ENCODE measurements at regions not wholly inside any gene's neighbourhood (a gene's known extent, or its start where the extent isn't known, plus 50 kb on each side); places are given as distances from the start of the nearest gene placed in this dataset.

GRCh38 chr9:93826209-93826608 lies 128.9 kb downstream of the BARX1 start:
- Histone ChIP-seq H3K4me2 (ENCODE audit: insufficient read depth in 1 of 2, low read depth in 2 of 2, low read length in 2 of 2) (peak overlapping the region; percentile 30 to 66; a peak in 2 of 4 replicates), H4K20me1 (replicated peaks in 1 of 2; ENCODE audit: control insufficient read depth in 1 of 2, insufficient read depth in 2 of 2, low read length in 2 of 2) (no peaks in the 10 kb centered on the region), H2BK20ac (ENCODE audit: low read length) (no peak overlapping the region), H3K79me1 (ENCODE audit: low read depth, low read length) (no peaks in the 10 kb centered on the region), H3K79me2 (ENCODE audit: control insufficient read depth in 1 of 2, insufficient read depth in 2 of 2, low read length in 2 of 2) (no peaks in the 10 kb centered on the region), H3K4ac (replicated peaks; ENCODE audit: insufficient read length, low read depth, low read length) (no peak overlapping the region), H2BK15ac (ENCODE audit: low read length) (no peak overlapping the region), H4K8ac (ENCODE audit: extremely low read depth, insufficient read depth, low read length) (no peak overlapping the region), H3K4me3 (ENCODE audit: extremely low read depth in 1 of 4, insufficient read depth in 2 of 4, low read depth in 3 of 4, low read length in 4 of 4) (peak overlapping the region in 1 of 4 experiments; percentile 55; a peak in 2 of 8 replicates), H3K27ac (ENCODE audit: low read depth, low read length) (no peak overlapping the region), H4K91ac (replicated peaks; ENCODE audit: insufficient read length, low read length) (no peak overlapping the region), H3K27me3 (replicated peaks in 1 of 4; ENCODE audit: control insufficient read depth in 3 of 4, extremely low read depth in 1 of 4, insufficient read depth in 3 of 4, low read length in 3 of 4) (peaks cover 0 to 9% (median 5%) of the 10 kb centered on the region in 4 experiments; a peak in 3 of 7 replicates), H4K5ac (ENCODE audit: insufficient read length, low read depth, low read length) (no peak overlapping the region), H3K23me2 (ENCODE audit: low read depth, low read length) (peaks cover 2% of the 10 kb centered on the region; the same call in 1 of the 2 replicates), H2BK12ac (ENCODE audit: low read depth, low read length) (no peak overlapping the region), H2AK5ac (ENCODE audit: low read depth, low read length) (no peak overlapping the region), H2AFZ (ENCODE audit: low read length) (no peak overlapping the region), H3K9ac (replicated peaks in 1 of 4; ENCODE audit: extremely low read depth in 1 of 4, low read depth in 3 of 4, low read length in 3 of 4) (no peak overlapping the region), H2BK120ac (replicated peaks; ENCODE audit: low read depth, low read length) (no peak overlapping the region), H3K23ac (ENCODE audit: insufficient read length) (no peak overlapping the region), H3K56ac (replicated peaks; ENCODE audit: insufficient read length, low read depth, low read length) (no peak overlapping the region), H3K9me3 (ENCODE audit: insufficient read depth in 2 of 2, low read depth in 1 of 2, low read length in 1 of 2) (no peaks in the 10 kb centered on the region; a peak in 1 of 4 replicates), H3K36me3 (ENCODE audit: control insufficient read depth in 2 of 4, insufficient read depth in 4 of 4, low read length in 3 of 4) (no peaks in the 10 kb centered on the region), H3K14ac (ENCODE audit: insufficient read length) (no peak overlapping the region), H3K18ac (ENCODE audit: extremely low read depth, low read length) (no peak overlapping the region), H3K4me1 (replicated peaks in 1 of 4; ENCODE audit: control insufficient read depth in 3 of 4, insufficient read depth in 4 of 4, low read length in 3 of 4) (peaks cover 4 to 15% (median 11%) of the 10 kb centered on the region in 4 experiments; a peak in 6 of 7 replicates), H2BK5ac (ENCODE audit: low read depth, low read length) (no peak overlapping the region)
- no peak for FAIRE-seq
- ChIA-PET POLR2A (ENCODE audit: partially characterized antibody) (interaction anchor here (0.6 kb wide), 1 partner anchor 71 kb away, joined by 3 read pairs; no protein-coding TSS in a partner anchor), CTCF (ENCODE audit: partially characterized antibody) (interaction anchor here (0.9 to 6.9 kb wide), 19 partner anchors 14 to 176 kb away, joined by 3 to 105 read pairs (median 4); no protein-coding TSS in a partner anchor)
- DNase-seq (ENCODE audit: low read depth in 1 of 2, low spot score in 2 of 2) = peak in 1 of 2 experiments; percentile 94
- WGBS, 2 experiments (ENCODE audit: extremely low coverage in 1 of 2, insufficient coverage in 1 of 2, insufficient read length in 1 of 2, insufficient replicate concordance in 2 of 2, low coverage in 1 of 2, low lambda C conversion rate in 2 of 2, missing lambda C conversion rate in 1 of 2) = 70% methylated on average over 12 of the region's 36 CpGs; no CpG with 5 or more reads in 1 of the 2 experiments
- TF ChIP-seq FOSL1 (IDR thresholded peaks at IDR 0.05; ENCODE audit: insufficient read depth, low read depth, low read length) (no peak), JUN (IDR thresholded peaks at IDR 0.05; ENCODE audit: low read depth, low read length) (no peak), CTCF (IDR thresholded peaks at IDR 0.05; ENCODE audit: control extremely low read depth in 1 of 3, insufficient read depth in 1 of 3, low read depth in 1 of 3, low read length in 3 of 3) (peak in 2 of 3 experiments; percentile 86 to 96; a peak in 3 of 4 replicates), TAF1 (IDR thresholded peaks at IDR 0.05; ENCODE audit: low read depth, low read length) (no peak), SP2 (IDR thresholded peaks at IDR 0.05; ENCODE audit: low read length) (no peak), TAF7 (optimal IDR thresholded peaks at IDR 0.05; ENCODE audit: borderline replicate concordance, low read depth, low read length) (no peak), RAD21 (IDR thresholded peaks at IDR 0.05 in 1 of 2, conservative IDR thresholded peaks at IDR 0.05 in 1 of 2; ENCODE audit: low read depth in 2 of 2, low read length in 2 of 2) (peak; percentile 67 to 77), SRF (IDR thresholded peaks at IDR 0.05; ENCODE audit: low read depth, low read length) (no peak), MAX (IDR thresholded peaks at IDR 0.05) (peak; percentile 94), HDAC2 (IDR thresholded peaks at IDR 0.05; ENCODE audit: borderline replicate concordance in 1 of 2, low read depth in 2 of 2, low read length in 2 of 2) (peak in 1 of 2 experiments; percentile 96; a peak in 2 of 4 replicates)
